ENCODE measurements at regions not wholly inside any gene's neighbourhood (a gene's known extent, or its start where the extent isn't known, plus 50 kb on each side); places are given as distances from the start of the nearest gene placed in this dataset.

DNA sequence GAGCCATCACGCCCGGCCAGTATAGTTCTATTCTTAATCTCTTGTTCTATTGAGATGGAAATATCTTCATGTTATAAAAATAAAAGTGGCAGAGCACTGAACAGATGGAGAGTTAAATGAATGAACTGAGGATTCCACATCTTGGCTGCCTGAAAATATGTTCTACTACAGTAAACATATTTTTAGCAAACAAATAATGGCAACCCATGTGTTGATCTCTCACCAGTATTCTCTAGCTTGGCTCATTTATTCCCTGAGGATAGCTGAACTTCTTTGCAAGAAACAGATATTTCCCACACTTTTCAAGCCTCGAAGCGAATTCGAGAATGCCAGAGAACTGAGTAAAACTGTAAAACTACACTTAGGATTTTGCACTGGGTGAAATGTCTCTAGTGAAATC lies 58.9 kb downstream of the DIRAS3 start:
- no peak for DNase-seq (ENCODE audit: low spot score)

DNA sequence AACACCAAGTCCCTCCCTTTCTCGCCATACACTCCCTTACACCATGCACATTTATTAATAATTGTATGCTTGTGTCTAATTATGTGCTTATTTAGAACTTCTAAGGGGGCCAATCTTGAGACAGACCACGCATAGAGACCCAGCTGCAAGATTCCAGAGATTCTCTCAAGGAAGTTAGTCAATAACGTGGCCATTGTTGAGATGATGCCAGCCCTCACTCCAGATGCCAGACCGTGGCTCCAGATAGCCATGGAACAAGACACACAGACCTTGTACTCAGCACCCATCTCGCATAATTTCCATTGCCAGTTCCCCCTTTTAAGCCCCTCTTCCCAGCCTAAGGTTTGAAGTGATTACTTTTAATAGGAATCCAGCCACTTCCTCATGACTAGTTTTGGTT lies 62.4 kb downstream of the DIRAS3 start:
- DNase-seq (ENCODE audit: low spot score) = no peak

DNA sequence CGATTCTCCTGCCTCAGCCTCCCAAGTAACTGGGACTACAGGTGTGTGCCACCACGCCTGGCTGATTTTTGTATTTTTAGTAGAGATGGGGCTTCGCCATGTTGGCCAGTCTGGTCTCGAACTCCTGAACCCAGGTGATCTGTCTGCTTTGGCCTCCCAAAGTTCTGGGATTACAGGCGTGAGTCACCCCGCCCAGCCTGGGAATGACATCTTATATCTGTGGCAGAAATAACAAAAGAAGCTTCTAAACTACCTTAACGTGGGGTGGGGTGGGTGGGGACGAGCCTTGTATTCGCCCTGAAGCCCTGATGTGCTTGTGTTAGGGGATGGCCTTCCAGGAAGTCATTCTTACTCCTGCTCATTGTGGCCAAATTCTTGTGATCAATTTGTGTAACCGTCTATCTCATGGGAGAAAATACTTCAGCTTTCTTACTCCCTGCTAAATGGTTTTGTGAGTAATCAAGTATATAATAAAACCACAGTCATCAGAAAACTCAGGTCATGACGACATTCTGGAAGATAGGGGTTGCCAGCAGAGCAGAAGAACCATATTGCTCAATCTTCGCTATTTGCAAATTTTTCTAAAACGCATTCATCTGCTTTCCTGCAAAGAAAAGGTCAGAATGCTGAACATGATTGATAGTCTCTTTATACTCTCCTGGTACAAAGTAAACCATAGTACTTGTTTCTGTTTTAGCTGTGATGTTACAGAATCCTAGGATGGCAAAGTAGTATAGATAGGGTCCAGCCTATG lies 63.2 kb downstream of the DIRAS3 start:
- DNase-seq (ENCODE audit: low spot score) = no peak

DNA sequence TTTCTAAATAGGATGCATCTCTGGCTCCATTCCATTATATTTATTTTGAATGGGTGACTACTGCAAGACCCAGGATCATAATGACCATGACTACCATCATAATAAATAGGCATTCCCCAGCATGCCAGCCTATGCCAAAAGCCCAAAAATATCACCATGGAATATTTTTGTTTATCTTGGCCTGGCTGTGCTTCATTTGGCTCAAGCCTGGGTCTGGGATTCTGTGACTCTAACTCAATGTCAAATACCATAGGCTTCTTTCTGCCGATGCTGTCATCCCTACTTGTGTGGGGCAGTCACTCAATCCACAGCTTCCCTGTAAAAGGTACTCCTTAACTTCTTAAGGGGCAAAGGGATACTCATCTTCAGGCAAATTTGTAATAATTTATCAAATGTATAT lies 66.6 kb downstream of the DIRAS3 start:
- no peak for DNase-seq (ENCODE audit: low spot score)

DNA sequence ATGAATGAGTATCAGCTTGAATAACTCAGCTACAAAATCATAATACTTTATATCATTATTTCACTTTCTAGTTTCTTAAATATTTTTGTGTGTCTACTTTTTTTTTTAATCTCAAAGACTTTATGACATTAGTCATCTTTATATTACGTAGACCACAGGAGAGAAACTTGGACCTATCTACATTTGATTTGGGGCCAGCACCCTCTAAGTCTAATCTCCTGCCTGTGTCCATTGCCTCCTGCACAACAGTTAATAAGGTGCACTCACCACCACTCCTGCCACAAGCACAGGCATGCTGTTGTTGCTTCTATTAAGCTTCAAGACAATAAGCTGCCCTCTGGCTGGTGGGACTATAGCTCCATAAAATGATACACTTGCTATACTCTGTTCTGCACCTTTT lies 70.4 kb downstream of the DIRAS3 start:
- no peak for DNase-seq (ENCODE audit: low spot score)

DNA sequence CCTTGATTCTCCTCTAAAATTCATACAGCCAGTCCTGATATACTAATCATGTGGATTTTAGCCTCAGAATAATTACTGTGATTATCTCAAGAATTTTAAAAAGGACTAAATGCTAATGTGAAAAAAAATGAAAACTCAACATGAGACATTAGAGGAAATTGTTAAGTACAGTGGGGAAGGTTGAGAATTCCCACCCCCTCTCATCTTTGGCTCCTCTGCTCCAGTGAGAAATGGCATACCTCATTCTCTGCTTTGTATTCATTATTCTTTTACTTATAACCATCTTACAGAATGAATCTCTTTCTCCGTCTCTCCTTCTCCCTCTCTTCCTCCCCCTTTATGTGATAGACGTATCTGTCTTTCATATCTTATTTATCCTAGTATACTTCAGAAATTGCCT lies 70.9 kb downstream of the DIRAS3 start:
- no peak for DNase-seq (ENCODE audit: low spot score)

DNA sequence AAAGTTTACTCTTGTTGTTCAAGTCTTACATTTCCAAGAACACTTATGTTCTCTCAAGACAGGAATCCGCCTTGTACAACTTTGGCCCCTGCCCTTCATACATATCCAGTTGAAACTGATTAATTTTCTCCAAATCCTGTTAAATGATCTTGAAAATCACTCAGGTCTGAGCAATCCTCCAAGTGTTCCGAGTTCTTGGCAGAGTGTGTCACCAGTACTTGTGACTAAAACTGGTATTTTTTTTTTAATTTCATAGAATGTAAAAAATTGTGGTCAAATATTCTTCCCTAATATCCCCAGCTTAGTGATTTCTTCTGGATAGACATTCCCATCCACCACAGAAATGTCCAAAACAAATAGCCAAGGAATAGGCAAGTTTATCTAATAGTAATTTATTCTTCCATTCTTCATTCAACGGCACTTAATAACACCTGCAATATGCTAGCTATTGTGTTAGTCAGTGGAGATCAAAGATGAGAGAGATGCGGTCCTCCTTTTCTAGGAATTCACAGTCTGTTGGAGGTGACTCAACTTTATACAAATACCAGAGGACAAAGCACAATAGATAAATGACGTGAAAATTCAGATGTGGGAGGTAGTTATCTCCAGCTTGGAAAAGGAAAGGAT lies 71.4 kb downstream of the DIRAS3 start:
- DNase-seq (ENCODE audit: low spot score) = no peak

DNA sequence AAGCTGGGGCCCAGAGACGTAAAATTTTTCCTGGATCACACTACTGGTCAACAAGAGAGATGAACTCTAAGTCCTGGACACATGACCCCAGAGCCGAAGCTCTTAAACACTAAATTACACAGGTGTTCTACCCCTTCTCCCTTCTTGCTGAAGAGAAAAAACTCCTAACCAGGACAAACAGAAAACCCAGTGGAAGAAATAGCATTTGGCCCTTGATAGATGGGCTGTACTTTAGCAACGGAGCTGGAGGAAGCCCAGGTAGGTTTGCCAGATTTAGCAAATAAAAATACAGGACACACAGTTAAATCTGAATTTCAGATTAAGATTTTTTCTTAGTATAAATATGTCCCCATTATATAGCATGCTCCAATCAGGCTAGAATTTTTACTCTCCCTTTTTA lies 72.7 kb downstream of the DIRAS3 start:
- DNase-seq (ENCODE audit: low spot score) = no peak

DNA sequence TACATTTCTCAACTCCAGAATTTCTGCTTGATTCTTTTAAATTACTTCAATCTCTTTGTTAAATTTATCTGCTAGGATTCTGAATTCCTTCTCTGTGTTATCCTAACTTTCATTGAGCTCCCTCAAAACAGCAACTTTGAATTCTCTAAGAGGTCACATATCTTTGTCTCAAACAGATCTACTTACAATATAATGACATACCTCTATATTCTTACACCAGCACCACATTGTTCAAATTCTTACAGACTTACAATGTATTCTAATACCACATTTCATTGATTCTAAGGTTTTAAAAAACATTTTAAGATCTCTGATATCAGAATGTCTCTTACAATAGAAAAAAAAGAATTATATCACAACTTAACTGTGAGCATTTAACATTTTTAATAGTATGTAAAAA lies 77.4 kb downstream of the DIRAS3 start:
- no peak for DNase-seq (ENCODE audit: low spot score)

DNA sequence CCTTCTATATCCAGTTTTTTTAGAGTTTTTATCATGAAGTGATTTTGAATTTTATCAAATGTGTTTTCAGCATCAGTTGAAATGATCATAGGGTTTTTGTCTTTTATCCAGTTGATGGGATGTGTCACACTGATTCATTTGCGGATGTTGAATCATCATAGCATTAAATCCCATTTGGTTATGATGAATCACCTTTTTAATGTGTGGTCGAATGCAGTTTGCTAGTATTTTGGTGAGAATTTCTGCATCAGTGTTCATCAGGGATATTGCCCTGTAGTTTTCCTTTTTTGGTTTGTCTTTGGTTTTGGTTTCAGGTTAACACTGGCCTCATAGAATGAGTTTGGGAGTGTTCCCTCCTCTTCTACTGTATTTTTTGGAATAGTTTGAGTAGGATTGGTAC lies 80.3 kb downstream of the DIRAS3 start:
- no peak for DNase-seq (ENCODE audit: low spot score)

DNA sequence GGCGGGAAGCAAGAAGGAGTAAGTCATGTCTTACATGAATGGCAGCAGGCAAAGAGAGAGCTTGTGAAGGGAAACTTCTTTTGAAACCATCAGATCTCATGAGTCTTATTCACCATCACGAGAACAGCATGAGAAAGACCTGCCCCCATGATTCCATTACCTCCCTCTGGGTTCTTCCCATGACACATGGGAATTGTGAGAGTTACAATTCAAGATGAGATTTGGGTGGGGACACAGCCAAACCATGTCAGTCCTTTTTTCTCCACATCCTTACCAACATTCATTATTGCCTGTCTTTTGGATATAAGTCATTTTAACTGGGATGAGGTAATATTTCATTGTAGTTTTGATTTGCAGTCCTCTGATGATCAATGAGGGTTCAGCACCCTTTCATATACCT lies 81.0 kb downstream of the DIRAS3 start:
- no peak for DNase-seq (ENCODE audit: low spot score)

DNA sequence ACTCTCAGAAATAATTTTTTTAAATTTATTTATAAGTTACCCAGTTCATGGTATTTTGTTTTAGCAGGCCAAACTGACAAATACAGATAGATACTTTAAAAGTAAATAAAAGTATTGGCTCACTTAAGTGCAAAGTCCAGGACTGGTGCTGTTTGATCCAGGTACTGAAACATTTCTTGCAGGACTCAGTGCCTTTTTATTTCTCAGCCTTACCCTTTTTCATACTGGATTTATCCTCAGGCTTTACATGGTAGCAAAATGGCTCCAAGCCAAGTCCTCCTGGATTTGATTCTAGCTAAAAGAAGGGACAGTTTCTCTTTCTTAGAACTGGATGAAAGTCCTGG lies 83.8 kb downstream of the DIRAS3 start:
- DNase-seq (ENCODE audit: low spot score) = no peak

DNA sequence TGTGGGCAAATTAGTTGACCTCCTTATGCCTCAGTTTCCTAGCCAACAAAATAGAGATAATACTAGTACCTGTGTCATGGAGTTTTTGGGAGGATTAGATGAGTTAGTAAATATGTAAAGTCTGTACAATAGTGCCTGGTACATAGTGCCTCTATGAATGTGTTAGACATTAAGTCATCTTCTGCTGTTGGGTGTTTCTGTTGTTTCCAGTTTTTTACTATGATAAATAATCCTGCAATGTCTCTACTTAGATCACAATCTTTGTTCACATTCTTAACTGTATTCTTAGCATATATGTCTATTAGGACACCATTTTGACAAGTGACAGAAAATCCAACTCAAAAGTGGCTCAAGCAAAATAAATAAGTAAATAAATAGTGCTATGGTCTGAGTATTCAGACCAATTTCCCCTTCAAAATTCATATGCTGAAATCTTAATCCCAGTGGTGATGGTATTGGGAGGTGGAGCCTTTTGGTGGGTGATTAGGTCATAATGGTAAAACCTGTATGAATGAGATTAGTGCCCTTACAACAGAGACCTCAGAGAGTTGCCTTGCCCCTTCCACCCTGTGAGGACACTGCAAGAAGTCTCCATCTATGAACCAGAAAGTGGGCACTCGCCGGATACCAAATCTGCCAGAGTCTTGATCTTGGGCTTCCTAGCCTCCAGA lies 84.3 kb downstream of the DIRAS3 start:
- no peak for DNase-seq (ENCODE audit: low spot score)

DNA sequence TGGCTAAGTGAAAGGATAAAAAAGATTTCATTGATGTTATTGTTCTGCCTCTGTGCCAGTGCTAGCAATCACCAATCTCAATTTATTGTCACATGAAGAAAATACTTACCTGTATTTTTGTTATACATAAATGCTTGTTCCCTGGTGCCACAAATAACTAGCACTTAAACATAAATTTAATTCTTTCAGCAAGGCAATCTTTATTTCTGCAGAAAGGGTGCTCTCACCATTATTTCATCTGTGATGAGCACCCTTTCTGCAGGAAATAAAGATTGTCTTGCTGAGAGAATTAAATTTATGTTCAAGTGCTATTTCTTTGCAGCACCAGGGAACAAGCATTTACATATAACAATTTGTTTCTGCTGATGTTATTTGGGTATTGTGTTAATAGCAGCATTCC lies 87.2 kb downstream of the DIRAS3 start:
- DNase-seq (ENCODE audit: low spot score) = no peak

DNA sequence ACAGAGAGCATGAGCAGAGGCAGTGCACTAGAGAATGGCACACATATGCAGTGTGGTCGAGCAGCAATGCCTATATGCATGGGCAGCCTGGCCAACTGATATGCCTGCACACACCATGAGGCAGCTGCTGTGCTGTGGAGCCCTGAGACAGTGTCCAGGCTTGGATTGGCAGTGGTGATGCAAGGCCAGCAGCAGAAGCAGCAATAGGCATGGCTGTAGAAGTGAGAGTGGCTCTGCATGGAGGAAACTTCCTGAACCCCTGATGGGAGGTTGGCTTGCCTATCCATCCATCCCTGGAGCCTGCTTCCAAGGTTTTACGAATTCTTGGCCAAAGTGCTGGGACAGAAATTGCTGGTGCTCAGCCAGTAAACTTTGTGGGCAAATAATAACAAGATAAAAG lies 89.7 kb downstream of the DIRAS3 start:
- DNase-seq (ENCODE audit: low spot score) = no peak

DNA sequence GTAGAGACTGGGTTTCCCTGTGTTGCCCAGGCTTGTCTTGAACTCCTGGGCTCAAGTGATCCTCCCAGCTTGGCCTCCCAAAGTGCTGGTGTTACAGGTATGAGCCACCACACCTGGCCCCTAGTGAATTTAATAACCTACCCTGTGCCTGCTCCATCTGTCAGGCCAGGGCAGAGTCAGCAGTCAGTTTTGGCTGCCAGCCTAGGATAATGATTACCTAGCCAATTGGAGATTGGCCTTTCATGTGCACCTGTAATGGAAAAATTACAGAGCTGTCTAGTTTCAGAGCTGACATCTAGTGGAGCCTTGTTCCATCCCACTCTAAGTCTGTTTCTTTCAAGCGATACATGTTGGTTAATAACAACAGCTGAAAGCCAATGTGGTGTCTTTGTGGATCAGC lies 92.0 kb downstream of the DIRAS3 start:
- no peak for DNase-seq (ENCODE audit: low spot score)

DNA sequence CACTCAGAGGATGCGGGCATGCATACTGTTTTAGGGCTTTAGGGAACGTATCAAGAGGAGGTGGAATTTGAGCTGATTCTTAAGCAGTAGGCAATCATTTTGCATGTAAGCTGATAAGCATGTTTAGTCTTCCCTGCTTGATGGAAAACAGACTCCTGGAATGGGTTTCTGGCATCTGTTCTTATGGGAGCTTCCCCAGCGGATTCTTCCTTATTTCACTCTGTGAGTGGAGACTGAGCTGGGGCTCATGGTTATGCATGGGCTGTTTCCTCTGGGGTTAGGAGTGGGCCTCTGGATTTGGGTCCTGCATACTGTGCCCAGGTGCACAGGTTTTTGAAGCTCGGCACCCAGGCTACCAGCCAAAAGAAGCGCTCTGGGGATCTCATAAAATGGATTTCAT lies 93.4 kb downstream of the DIRAS3 start:
- DNase-seq (ENCODE audit: low spot score) = no peak

DNA sequence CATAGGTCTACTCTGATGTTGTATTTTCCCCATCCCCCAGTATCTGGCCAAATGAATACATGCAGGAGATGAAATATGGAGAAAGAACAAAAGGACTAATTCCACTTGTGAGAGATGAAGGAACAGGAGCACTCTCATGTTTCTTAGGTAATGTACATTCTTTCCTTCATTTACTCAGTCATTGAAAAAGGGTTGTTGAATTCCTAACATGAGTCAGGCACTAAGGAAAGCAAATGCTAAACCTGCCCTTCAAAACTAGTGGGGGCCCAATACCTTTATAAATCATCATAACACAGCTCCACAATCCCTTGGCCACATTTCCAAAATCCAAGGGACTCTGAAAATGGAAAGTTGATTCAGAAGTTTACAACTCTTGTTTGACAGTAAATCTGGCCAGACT lies 94.3 kb downstream of the DIRAS3 start:
- no peak for DNase-seq (ENCODE audit: low spot score)

DNA sequence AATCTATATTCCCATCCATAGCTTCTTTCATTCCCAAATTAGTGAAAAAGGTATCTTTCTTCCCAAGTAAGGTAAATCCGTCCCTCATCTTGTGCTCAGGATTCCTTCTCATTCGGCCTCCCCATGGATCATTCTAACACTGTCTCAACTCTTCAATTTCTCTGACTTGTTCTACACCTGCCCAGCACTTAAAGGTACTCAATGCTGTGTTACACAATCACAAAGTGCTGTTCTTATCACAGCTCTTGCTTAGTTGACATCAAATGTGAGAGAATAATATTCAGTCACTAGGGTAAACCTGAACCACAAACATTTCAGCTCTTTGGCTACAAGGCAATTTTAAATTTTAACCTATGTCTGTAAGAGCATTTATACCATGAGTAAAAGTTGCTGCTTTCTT lies 94.8 kb downstream of the DIRAS3 start:
- no peak for DNase-seq (ENCODE audit: low spot score)

DNA sequence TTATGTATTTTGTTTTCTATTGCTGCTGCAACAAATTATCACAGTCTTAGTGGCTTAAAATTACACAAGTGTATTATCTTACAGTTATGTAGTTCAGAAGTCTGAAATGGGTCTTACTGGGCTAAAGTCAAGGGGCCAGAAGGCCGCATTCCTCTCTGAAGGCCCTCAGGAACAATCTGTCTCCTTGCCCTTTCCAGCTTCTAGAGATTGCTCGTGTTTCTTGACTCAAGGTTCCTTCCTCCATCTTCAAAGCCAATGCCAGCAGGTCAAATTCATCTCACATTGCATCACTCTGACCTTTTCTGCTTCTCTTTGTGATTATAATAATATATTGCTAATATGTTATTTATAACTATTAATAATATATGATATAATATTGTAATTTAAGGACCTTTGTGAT lies 97.1 kb downstream of the DIRAS3 start:
- no peak for DNase-seq (ENCODE audit: low spot score)

DNA sequence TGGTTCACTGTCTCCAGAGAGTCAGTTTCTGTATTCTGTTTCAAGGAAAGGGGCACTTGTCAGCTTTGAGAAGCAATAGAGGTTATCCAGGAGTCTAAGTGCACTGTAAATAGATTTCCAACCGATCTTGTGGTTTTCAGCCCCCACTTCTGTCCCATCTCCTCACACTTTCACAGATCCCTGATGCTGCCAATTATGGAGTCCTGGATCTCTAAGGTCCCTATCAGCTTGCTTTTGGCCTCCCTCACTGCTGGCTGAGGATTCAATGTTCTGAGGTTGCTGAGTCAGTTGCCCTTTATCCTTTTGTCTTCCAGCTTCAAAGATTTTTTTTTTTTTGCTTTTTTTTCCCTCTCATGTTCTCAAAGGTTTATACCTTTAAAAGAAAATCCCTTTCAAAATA lies 98.4 kb downstream of the DIRAS3 start:
- no peak for DNase-seq (ENCODE audit: low spot score)

DNA sequence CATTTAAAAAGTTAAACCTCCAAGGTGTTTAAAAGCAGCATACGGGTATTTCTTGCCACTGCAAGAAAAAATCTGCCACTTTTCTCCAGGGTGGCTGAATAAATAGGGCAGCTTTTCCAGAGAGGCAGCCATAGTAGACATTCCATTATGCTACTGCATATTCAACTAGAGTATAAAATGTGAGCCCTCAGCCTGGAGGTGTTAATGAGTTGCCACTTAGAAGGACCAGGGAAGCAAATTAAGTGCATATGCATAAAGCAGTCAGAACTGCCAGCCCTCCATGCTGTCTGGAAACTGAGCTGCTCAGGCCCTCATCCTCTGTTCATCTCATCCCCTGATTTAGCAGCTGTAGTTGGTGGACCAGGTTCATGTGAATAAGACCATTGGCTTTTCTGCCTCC lies 99.4 kb downstream of the DIRAS3 start:
- no peak for DNase-seq (ENCODE audit: low spot score)

DNA sequence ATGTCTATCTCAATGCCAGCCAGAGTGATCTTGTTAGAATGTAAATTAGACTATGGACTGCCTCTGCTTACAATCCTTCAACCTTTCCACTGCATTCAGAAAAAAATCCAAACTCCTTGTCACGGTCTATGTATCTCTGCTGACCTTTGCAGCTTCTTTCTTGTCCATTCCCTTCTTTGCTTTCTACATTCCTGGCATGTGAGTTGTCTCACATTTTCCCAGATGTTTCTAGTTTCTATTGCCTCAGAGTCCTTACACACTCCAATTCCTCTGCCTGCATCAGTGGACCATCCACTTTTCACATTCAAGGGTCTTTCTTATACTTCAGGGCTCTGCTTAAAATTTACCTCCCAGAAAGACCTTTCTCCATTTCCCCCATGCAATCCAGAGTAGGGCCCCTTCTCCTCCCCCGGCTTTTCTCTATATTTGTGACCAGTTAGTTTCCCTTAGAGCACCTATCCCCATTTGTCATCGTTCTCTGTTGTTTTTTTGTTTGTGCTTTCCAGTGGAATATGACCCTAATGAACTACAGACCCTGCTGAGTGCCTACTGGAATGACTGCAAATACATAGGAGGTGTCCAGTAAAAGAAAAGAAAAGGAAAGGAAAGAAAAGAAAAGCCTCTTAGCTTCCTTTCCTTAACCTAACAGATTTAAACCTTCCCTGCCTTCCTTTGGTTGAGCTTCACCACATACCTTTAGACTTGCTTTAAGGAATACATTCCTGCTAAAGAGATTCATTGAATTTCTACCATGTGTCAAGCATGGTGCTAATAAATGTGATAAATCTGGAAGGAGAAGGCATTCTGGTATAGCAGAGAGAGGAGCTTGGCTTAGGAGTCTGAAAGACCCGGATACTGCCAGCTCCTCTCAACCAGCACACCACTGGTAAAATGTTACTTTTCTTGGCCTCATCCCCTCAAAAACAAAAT lies 102.0 kb downstream of the DIRAS3 start:
- DNase-seq (ENCODE audit: low spot score) = no peak
